Keratinocyte (primary cell): ENCODE measurements at regions not wholly inside any gene's neighbourhood (a gene's known extent, or its start where the extent isn't known, plus 50 kb on each side); places are given as distances from the start of the nearest gene placed in this dataset.

Experiments
- DNase-seq: peaks from one replicate; pipeline ENCODE4 v3.0.0-alpha.2; 2011; ENCODE audit warnings: low read depth, missing footprints, low spot score
- FAIRE-seq: peaks from 2 replicates; lab custom pipeline; 2011; peaks lifted over from hg19 to GRCh38; lab: Jason Lieb, UNC
- H2AFZ ChIP-seq: 2 replicates; pipeline ENCODE4 v1.6.0; 2012; ENCODE audit warnings: low read length, control low read depth, inconsistent platforms; ENCODE audit not compliant: control insufficient read depth
- H3K27ac ChIP-seq: 2 replicates; pipeline ENCODE4 v1.5.1; 2011; ENCODE audit warnings: low read length; ENCODE audit not compliant: control insufficient read depth, insufficient read depth
- H3K27me3 ChIP-seq: 3 replicates; pipeline ENCODE4 v1.6.0; 2011; ENCODE audit warnings: low read length; ENCODE audit not compliant: control insufficient read depth, insufficient read depth; ENCODE audit errors: extremely low read depth
- H3K36me3 ChIP-seq, 2 experiments: 2 replicates in 1 of 2; 3 replicates in 1 of 2; pipeline ENCODE4 v1.5.1; 2011; ENCODE audit warnings: low read length in 2 of 2, mild to moderate bottlenecking in 1 of 2; ENCODE audit not compliant: control insufficient read depth in 2 of 2, insufficient read depth in 2 of 2; ENCODE audit errors: extremely low read depth in 1 of 2
- H3K4me1 ChIP-seq: 3 replicates; pipeline ENCODE4 v1.5.1; 2011; ENCODE audit warnings: low read length; ENCODE audit not compliant: control insufficient read depth, insufficient read depth; ENCODE audit errors: extremely low read depth
- H3K4me2 ChIP-seq: 3 replicates; pipeline ENCODE4 v1.6.0; 2011; ENCODE audit warnings: low read depth, low read length; ENCODE audit not compliant: control insufficient read depth, insufficient read depth; ENCODE audit errors: extremely low read depth
- H3K4me3 ChIP-seq, 3 experiments: fragments of 200-600 bp in 1 of 3; sonication (generic) in 1 of 3; 2 replicates in 2 of 3; 3 replicates in 1 of 3; pipeline ENCODE4 v1.5.1; 2011 to 2016; ENCODE audit warnings: low read length in 3 of 3, mild to moderate bottlenecking in 3 of 3, control low read depth in 2 of 3, inconsistent platforms in 1 of 3, low read depth in 1 of 3, mixed read lengths in 1 of 3, mixed run types in 1 of 3, moderate library complexity in 1 of 3; ENCODE audit not compliant: control insufficient read depth in 2 of 3, insufficient read depth in 2 of 3; ENCODE audit errors: extremely low read depth in 1 of 3
- H3K79me2 ChIP-seq: 2 replicates; pipeline ENCODE4 v1.6.0; 2012; ENCODE audit warnings: low read length; ENCODE audit not compliant: control insufficient read depth, insufficient read depth
- H3K9ac ChIP-seq: 3 replicates; pipeline ENCODE4 v1.6.0; 2011; ENCODE audit warnings: low read length; ENCODE audit not compliant: control insufficient read depth, insufficient read depth; ENCODE audit errors: extremely low read depth
- H3K9me1 ChIP-seq: 3 replicates; pipeline ENCODE4 v1.6.0; 2011; ENCODE audit warnings: low read length; ENCODE audit not compliant: control insufficient read depth, insufficient read depth; ENCODE audit errors: extremely low read depth
- H3K9me3 ChIP-seq: 2 replicates; pipeline ENCODE4 v1.5.1; 2012; ENCODE audit warnings: low read depth, low read length; ENCODE audit not compliant: control insufficient read depth
- H4K20me1 ChIP-seq: 3 replicates; pipeline ENCODE4 v1.6.0; 2011; ENCODE audit warnings: low read length; ENCODE audit not compliant: control insufficient read depth, insufficient read depth; ENCODE audit errors: extremely low read depth
- EZH2 ChIP-seq: IDR thresholded peaks from one replicate; pipeline ENCODE4 v1.6.1; 2012; ENCODE audit warnings: inconsistent platforms, mild to moderate bottlenecking, low read length, moderate library complexity
- dilution Hi-C: fragments of 300-500 bp; cut with MboI; formaldehyde crosslinking; loops from one replicate; pipeline ENCODE4 v1.7.0; 2020; ENCODE audit warnings: low sequenced_read_pairs; ENCODE audit not compliant: extremely low pct_ligation_motif_present
- TF ChIP-seq, protein P1 (sequence below), 3 experiments: IDR thresholded peaks in 1 of 3; conservative IDR thresholded peaks in 1 of 3; optimal IDR thresholded peaks in 1 of 3; 2 replicates in 2 of 3; 3 replicates in 1 of 3; pipeline versions ENCODE3 to v1.5.1; 2011; ENCODE audit warnings: low read length in 3 of 3, mild to moderate bottlenecking in 3 of 3, moderate library complexity in 2 of 3, control low read depth in 1 of 3, inconsistent platforms in 1 of 3; ENCODE audit not compliant: insufficient read depth in 2 of 3; ENCODE audit errors: extremely low read depth in 1 of 3

- H3K9me3 ChIP-seq: no peaks in the 10 kb centered on the region
- H3K4me3 ChIP-seq: no peak overlapping the region
- H3K27ac ChIP-seq: no peak overlapping the region
- no peak overlapping the region for H3K9ac ChIP-seq
- TF ChIP-seq EZH2: no peak
- TF ChIP-seq, protein P1, sequence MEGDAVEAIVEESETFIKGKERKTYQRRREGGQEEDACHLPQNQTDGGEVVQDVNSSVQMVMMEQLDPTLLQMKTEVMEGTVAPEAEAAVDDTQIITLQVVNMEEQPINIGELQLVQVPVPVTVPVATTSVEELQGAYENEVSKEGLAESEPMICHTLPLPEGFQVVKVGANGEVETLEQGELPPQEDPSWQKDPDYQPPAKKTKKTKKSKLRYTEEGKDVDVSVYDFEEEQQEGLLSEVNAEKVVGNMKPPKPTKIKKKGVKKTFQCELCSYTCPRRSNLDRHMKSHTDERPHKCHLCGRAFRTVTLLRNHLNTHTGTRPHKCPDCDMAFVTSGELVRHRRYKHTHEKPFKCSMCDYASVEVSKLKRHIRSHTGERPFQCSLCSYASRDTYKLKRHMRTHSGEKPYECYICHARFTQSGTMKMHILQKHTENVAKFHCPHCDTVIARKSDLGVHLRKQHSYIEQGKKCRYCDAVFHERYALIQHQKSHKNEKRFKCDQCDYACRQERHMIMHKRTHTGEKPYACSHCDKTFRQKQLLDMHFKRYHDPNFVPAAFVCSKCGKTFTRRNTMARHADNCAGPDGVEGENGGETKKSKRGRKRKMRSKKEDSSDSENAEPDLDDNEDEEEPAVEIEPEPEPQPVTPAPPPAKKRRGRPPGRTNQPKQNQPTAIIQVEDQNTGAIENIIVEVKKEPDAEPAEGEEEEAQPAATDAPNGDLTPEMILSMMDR (optimal IDR thresholded peaks at IDR 0.05 in 1 of 3, IDR thresholded peaks at IDR 0.05 in 1 of 3, conservative IDR thresholded peaks at IDR 0.05 in 1 of 3; ENCODE audit: extremely low read depth in 1 of 3, insufficient read depth in 2 of 3, low read length in 3 of 3): no peak
- no peak for DNase-seq
- H4K20me1 ChIP-seq: no peaks in the 10 kb centered on the region
- no peaks in the 10 kb centered on the region for H3K27me3 ChIP-seq
- dilution Hi-C loops: no loop called here
- H3K4me1 ChIP-seq: no peaks in the 10 kb centered on the region
- no peaks in the 10 kb centered on the region for H3K9me1 ChIP-seq
- no peaks in the 10 kb centered on the region for H3K36me3 ChIP-seq
- H2AFZ ChIP-seq: no peak overlapping the region
- no peaks in the 10 kb centered on the region for H3K79me2 ChIP-seq
- H3K4me2 ChIP-seq: no peak overlapping the region
- FAIRE-seq: no peak
Measured at GRCh38 chr2:186059096-186059495, 320.5 kb downstream of the FSIP2 start.

GRCh38 chr2:186060744-186061440, 322.3 kb downstream of the FSIP2 start:
- H3K4me1 ChIP-seq: no peaks in the 10 kb centered on the region
- dilution Hi-C loops: no loop called here
- H3K27ac ChIP-seq: no peak overlapping the region
- no peak overlapping the region for H3K4me3 ChIP-seq
- H3K9me3 ChIP-seq: no peaks in the 10 kb centered on the region
- no peaks in the 10 kb centered on the region for H3K36me3 ChIP-seq
- no peak for TF ChIP-seq EZH2
- TF ChIP-seq, protein P1 (optimal IDR thresholded peaks at IDR 0.05 in 1 of 3, IDR thresholded peaks at IDR 0.05 in 1 of 3, conservative IDR thresholded peaks at IDR 0.05 in 1 of 3; ENCODE audit: extremely low read depth in 1 of 3, insufficient read depth in 2 of 3, low read length in 3 of 3): no peak
- no peak overlapping the region for H3K4me2 ChIP-seq
- H3K27me3 ChIP-seq: no peaks in the 10 kb centered on the region
- no peak overlapping the region for H3K9ac ChIP-seq
- H2AFZ ChIP-seq: no peak overlapping the region
- H3K9me1 ChIP-seq: no peaks in the 10 kb centered on the region
- FAIRE-seq: no peak
- no peaks in the 10 kb centered on the region for H4K20me1 ChIP-seq
- H3K79me2 ChIP-seq: no peaks in the 10 kb centered on the region
- no peak for DNase-seq
